ENCODE measurements at regions not wholly inside any gene's neighbourhood (a gene's known extent, or its start where the extent isn't known, plus 50 kb on each side); places are given as distances from the start of the nearest gene placed in this dataset.

GRCh38 chr21:27649323-27649722 lies 682.4 kb upstream of the ADAMTS5 start:
- H3K4me1 Mint-ChIP-seq: no peaks in the 10 kb centered on the region
- H3K9me3 Mint-ChIP-seq: peaks cover 4% of the 10 kb centered on the region
- H3K4me3 Mint-ChIP-seq: no peak overlapping the region
- H3K27me3 Mint-ChIP-seq: no peaks in the 10 kb centered on the region
- no peaks in the 10 kb centered on the region for H3K36me3 Mint-ChIP-seq
- no peak overlapping the region for H3K27ac Mint-ChIP-seq

DNA sequence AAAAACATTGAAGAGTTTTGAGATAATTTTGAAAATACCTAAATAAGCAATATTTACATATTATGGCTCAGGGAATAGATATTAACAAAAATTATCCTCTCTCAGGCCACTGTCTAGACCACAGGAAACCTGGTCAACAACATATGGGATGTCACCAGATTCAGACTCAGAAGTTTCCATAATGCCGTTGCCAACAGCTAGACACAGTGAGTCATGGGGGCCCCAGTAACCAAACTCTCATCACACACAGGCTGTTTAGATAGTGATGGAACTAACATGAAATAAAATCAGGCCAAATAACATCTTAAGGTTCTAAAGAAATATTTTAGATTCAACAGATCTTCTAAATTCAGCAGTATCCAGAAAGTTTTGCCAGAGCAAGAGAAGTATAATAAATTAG lies 681.7 kb upstream of the ADAMTS5 start:
- Mint-ChIP-seq H3K4me1 (no peaks in the 10 kb centered on the region), H3K9me3 (peaks cover 9% of the 10 kb centered on the region), H3K36me3 (no peaks in the 10 kb centered on the region), H3K4me3 (no peak overlapping the region), H3K27ac (no peak overlapping the region), H3K27me3 (no peaks in the 10 kb centered on the region)

DNA sequence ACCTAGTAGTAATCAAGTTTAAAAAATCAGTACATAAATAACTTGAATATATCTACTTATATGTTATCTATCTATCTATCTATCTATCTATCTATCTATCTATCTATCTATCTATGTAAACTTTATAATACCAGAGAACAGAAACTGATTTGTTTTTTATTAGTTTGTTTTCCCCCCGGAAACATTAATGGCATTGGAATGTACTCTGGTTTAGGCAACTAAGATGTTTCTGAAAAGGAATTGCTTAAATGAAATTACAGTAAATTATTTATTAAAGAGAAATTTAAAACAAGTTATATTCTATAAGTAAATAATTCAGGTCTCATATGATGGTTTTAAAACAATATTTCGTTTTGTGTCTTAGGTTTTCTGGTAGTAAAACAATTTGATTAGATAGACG lies 681.0 kb upstream of the ADAMTS5 start:
- H3K4me3 Mint-ChIP-seq: no peak overlapping the region
- no peak overlapping the region for H3K27ac Mint-ChIP-seq
- H3K4me1 Mint-ChIP-seq: no peaks in the 10 kb centered on the region
- H3K9me3 Mint-ChIP-seq: peaks cover 9% of the 10 kb centered on the region
- no peaks in the 10 kb centered on the region for H3K27me3 Mint-ChIP-seq
- no peaks in the 10 kb centered on the region for H3K36me3 Mint-ChIP-seq

DNA sequence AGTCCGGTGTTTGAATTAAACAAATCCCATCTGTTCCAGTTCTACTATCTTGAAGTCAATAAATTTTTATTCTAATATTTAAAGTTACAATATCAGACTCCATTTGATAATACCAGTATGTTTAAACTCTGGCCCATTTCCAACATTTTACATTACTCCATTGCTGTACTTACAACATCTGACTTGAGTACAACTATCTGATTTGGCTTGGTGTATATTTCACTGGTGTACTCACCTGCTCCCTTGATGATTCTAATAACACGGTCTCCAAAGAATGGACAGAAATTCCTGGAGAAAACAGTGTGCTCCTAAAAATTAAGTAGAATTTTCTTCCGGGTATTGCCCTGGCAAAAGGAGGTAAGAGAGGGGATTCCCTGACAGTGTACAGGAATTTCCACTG lies 680.5 kb upstream of the ADAMTS5 start:
- peaks cover 9% of the 10 kb centered on the region for H3K9me3 Mint-ChIP-seq
- no peak overlapping the region for H3K27ac Mint-ChIP-seq
- no peaks in the 10 kb centered on the region for H3K36me3 Mint-ChIP-seq
- H3K4me1 Mint-ChIP-seq: no peaks in the 10 kb centered on the region
- no peak overlapping the region for H3K4me3 Mint-ChIP-seq
- H3K27me3 Mint-ChIP-seq: no peaks in the 10 kb centered on the region

DNA sequence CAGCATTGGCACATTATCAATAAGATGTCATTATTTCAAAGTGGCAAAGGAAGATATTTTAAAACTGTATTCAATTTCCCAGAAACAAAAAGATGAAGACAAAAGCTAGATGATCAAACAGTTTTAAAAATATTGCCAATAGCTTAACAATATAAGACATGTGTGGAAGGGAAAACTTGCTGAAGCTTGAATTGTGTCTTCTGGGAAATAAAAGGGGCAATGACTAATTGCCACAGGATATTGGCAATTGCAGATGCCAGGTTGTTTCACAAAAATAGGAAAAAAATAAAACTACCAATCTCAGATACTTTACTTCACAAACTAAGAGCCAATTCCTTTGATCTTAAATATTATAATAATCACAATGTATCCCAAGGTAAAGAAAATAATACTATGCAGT lies 679.8 kb upstream of the ADAMTS5 start:
- Mint-ChIP-seq H3K36me3 (no peaks in the 10 kb centered on the region), H3K4me1 (no peaks in the 10 kb centered on the region), H3K9me3 (peaks cover 9% of the 10 kb centered on the region), H3K27me3 (no peaks in the 10 kb centered on the region), H3K4me3 (no peak overlapping the region), H3K27ac (no peak overlapping the region)

DNA sequence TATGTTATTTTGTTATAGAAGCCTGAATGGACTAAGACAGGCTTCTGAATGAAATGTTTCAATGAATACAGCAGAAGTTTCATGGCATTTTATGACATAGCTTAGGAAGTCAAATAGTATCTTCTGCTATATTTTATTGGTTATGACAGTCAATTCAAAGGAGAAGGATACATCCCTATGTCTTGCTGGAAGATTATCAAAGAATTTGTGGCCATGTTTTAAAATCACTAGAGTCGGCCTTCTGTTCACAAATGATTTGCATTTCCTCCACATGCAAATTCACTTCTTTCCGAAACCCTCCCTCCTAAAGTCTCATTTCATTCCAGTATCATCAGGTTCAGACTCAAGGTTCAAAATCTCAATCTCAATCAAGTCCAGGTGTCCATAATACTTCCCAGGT lies 679.2 kb upstream of the ADAMTS5 start:
- peaks cover 9% of the 10 kb centered on the region for H3K9me3 Mint-ChIP-seq
- H3K27ac Mint-ChIP-seq: no peak overlapping the region
- no peaks in the 10 kb centered on the region for H3K27me3 Mint-ChIP-seq
- no peaks in the 10 kb centered on the region for H3K4me1 Mint-ChIP-seq
- no peaks in the 10 kb centered on the region for H3K36me3 Mint-ChIP-seq
- no peak overlapping the region for H3K4me3 Mint-ChIP-seq

- Mint-ChIP-seq H3K4me1 (no peaks in the 10 kb centered on the region), H3K27ac (no peak overlapping the region), H3K4me3 (no peak overlapping the region), H3K9me3 (peaks cover 9% of the 10 kb centered on the region), H3K27me3 (no peaks in the 10 kb centered on the region), H3K36me3 (no peaks in the 10 kb centered on the region)
Observed at GRCh38 chr21:27645285-27645684, 678.4 kb upstream of the ADAMTS5 start.

DNA sequence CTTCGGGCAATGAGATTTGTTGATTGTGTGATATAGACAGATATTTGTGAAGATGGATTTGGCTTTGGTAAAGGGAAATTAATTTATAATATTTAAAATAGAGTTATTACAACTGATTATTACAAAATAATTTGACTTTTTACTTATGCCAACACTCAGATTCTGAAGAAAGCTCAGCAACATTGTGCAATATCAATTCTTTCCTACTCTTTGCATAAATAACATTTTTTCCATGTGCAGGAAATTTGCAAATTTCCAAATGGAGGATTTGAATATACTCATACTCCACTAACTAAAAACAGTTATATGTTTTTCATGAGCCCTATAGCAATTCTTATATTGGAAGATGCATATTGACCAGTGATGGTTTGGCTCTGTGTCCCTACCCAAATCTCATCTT lies 676.4 kb upstream of the ADAMTS5 start:
- Mint-ChIP-seq H3K27me3 (no peaks in the 10 kb centered on the region), H3K36me3 (no peaks in the 10 kb centered on the region), H3K4me3 (no peak overlapping the region), H3K4me1 (no peaks in the 10 kb centered on the region), H3K9me3 (peaks cover 13% of the 10 kb centered on the region), H3K27ac (no peak overlapping the region)

DNA sequence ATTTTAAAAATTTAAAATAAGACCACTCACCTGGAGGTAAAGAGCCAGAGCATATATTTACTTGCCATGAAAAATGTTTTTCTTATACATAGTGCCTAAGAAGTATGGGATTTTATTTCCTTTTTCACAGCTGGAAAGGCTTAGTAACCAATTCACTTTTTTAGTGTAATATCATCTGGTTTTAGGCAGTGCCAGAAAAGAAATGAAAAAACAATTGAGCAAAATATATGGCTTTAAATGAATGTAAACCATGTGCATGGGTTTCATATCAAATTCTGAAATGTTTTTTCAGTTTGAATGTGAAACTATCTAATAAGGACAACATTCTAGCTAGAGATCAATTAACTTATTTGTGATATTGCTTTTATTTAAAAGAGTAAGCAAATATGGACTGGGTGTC lies 672.4 kb upstream of the ADAMTS5 start:
- Mint-ChIP-seq H3K9me3 (peaks cover 19% of the 10 kb centered on the region), H3K27me3 (no peaks in the 10 kb centered on the region), H3K36me3 (no peaks in the 10 kb centered on the region), H3K4me3 (no peak overlapping the region), H3K4me1 (no peaks in the 10 kb centered on the region), H3K27ac (no peak overlapping the region)

DNA sequence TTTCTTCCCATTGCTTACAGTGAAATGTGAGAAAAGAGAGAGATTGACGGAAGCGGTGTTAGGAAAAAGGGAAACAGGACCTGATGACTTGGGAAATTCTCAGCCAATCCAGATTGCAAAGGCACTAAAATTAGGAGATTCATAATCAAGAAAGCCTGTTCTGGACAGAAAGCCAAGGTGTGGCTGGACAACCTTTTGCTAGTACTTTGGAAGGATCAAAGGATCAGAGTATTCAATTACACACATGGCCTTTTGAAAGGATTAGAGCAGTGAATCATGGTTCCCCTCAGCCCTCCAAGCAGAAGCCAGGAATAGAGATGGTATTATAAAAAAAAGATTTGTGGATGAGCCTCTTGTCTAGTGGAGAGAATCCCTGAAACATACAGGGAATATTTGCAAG lies 669.8 kb upstream of the ADAMTS5 start:
- Mint-ChIP-seq H3K36me3 (no peaks in the 10 kb centered on the region), H3K27ac (no peak overlapping the region), H3K4me1 (no peaks in the 10 kb centered on the region), H3K4me3 (no peak overlapping the region), H3K27me3 (no peaks in the 10 kb centered on the region), H3K9me3 (peaks cover 15% of the 10 kb centered on the region)

DNA sequence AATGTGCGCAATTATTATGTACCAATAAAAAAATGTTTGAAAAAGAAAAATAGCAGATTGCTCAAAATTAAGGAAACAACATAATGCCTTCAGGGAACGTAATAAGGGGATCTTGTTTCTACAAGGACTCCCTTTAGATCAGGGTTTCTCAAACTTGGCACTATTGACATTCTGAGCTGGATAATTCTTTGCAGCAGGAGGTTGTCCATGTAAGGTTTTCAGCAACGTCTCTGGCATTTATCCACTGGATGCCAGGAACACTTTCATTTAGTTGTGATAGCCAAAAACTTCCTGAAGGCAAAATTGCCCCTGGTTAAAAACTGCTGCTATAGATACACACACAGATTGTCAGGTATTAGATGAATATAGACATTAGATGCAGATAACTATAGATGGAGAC lies 666.7 kb upstream of the ADAMTS5 start:
- Mint-ChIP-seq H3K27ac (no peak overlapping the region), H3K27me3 (no peaks in the 10 kb centered on the region), H3K4me3 (no peak overlapping the region), H3K36me3 (no peaks in the 10 kb centered on the region), H3K4me1 (no peaks in the 10 kb centered on the region), H3K9me3 (peaks cover 14% of the 10 kb centered on the region)

DNA sequence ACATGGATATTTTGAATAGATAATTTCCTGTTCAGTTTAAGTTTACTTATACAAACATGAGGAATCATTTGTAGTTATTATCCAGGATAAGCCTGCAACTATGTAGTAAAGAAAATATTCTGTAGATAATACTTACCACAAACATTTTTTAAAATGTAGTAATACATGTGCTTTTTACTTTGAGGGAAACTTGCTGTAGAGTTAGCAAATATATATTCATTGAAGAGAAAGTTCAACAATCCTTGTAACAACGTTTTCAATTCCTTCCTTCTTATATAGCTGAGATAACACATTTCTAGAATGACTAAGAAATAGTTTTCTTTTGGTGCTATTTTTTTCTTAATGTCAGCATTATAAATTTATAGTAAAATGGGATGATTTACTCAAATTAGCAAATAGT lies 664.6 kb upstream of the ADAMTS5 start:
- Mint-ChIP-seq H3K36me3 (no peaks in the 10 kb centered on the region), H3K27ac (no peak overlapping the region)

DNA sequence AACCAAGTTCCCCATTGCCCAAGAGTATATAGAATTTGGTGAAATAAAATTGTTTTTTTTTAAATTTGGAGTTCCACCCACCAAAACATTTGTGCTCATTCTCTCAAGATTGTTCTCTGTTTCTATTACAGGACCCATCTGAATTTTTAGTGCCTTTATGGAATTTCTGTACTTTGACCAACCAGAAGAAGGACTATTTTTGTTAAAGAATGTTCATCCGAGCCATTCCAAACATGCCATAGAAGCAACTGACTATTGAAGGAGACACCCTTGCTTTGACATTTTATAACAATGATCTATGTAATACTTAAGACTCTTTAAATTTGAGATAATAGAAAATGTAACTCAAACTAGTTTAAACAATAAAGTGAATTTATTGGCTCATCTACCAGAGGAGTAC lies 655.7 kb upstream of the ADAMTS5 start:
- Mint-ChIP-seq H3K4me1 (no peaks in the 10 kb centered on the region), H3K27me3 (no peaks in the 10 kb centered on the region), H3K36me3 (no peaks in the 10 kb centered on the region), H3K9me3 (peaks cover 12% of the 10 kb centered on the region), H3K4me3 (no peak overlapping the region), H3K27ac (no peak overlapping the region)

More for the DNA sequence above, 664.6 kb upstream of the ADAMTS5 start:
- H3K27me3 Mint-ChIP-seq: no peaks in the 10 kb centered on the region
- H3K4me3 Mint-ChIP-seq: no peak overlapping the region
- no peaks in the 10 kb centered on the region for H3K4me1 Mint-ChIP-seq
- H3K9me3 Mint-ChIP-seq: peaks cover 10% of the 10 kb centered on the region

GRCh38 chr21:27614231-27614630 lies 647.3 kb upstream of the ADAMTS5 start:
- Mint-ChIP-seq H3K36me3 (no peaks in the 10 kb centered on the region), H3K27ac (no peak overlapping the region), H3K27me3 (no peaks in the 10 kb centered on the region), H3K4me1 (no peaks in the 10 kb centered on the region), H3K9me3 (peaks cover 17% of the 10 kb centered on the region), H3K4me3 (no peak overlapping the region)

DNA sequence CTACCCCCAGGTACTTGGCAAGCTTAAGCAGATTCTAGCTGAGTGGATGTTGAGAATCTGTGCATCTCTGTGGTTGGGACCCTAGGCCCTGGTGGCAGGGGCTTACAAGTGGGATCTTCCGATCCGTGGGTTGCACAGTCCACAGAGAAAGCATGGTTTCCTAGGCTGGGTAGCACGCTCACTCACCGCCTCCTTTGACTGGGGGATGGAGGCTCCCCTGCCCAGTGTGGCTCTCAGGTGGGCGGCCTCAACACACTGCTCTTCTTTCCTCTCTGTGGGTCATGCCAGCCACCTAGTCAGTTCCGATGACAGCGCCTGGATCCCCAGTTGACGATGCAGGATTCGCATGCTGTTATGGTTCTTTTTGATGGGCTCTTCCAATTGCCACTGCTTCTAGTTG lies 639.5 kb upstream of the ADAMTS5 start:
- no peaks in the 10 kb centered on the region for H3K4me1 Mint-ChIP-seq
- no peak overlapping the region for H3K27ac Mint-ChIP-seq
- no peaks in the 10 kb centered on the region for H3K36me3 Mint-ChIP-seq
- H3K27me3 Mint-ChIP-seq: no peaks in the 10 kb centered on the region
- no peaks in the 10 kb centered on the region for H3K9me3 Mint-ChIP-seq
- H3K4me3 Mint-ChIP-seq: no peak overlapping the region

DNA sequence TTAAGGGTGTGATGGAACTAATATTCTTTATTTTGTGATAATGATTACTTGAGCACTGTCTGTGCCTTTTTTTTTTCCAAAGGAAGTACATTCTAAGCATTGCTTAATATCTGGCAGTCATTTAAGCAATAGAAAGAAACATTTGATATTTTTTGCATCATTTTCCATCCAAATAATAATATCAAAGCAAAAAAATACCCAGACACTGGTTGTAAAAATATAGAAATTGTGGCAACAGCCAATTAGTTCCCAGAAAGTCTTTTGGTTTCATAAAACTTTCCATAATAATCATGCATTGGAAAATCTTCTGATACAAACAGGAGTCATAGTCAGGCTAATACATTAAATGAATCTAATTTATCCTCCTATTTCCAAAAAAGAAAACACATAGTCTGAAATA lies 629.3 kb upstream of the ADAMTS5 start:
- H3K36me3 Mint-ChIP-seq: no peaks in the 10 kb centered on the region
- no peak overlapping the region for H3K4me3 Mint-ChIP-seq
- H3K27me3 Mint-ChIP-seq: no peaks in the 10 kb centered on the region
- H3K9me3 Mint-ChIP-seq: no peaks in the 10 kb centered on the region
- no peaks in the 10 kb centered on the region for H3K4me1 Mint-ChIP-seq
- no peak overlapping the region for H3K27ac Mint-ChIP-seq

DNA sequence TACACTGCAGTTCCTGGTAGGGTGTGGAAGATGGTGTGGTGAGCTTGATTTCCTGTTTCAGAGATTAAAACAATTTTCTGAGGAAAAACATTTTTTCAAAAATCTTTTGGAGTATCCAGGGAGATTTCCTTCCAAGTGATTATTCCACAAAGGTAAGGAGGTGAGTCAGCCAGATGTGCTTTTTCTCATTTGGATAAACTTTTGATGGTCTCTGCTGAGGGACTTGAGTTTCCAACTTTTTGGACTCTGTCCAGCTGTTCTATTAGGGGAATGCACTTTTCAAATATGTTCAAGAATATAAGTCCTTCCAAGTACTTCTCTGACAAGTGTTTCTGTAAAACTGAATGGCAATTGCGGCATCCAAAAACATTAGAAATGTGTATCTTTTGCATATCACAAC lies 628.8 kb upstream of the ADAMTS5 start:
- Mint-ChIP-seq H3K4me1 (no peaks in the 10 kb centered on the region), H3K27ac (no peak overlapping the region), H3K9me3 (no peaks in the 10 kb centered on the region), H3K27me3 (no peaks in the 10 kb centered on the region), H3K36me3 (no peaks in the 10 kb centered on the region), H3K4me3 (no peak overlapping the region)

DNA sequence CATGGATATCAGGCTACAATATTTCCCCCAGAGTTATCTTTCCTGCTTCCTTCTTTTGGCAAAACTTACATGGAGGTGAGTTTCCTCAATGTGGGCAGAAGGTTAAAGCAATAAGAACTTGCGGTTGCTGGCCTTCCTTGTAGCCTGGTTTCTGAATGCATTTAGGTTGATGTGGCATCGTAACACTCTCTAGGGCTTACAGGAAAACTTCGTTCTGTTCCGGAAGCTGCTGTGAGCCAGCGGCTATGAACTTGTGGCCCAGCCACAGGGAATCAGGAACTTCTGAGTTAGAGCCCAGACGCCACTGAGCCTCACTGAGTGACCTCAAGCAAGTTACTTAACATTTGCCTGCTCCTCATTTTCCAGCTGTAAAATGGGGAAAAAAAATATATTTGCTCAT lies 623.4 kb upstream of the ADAMTS5 start:
- Mint-ChIP-seq H3K36me3 (no peaks in the 10 kb centered on the region), H3K4me1 (no peaks in the 10 kb centered on the region), H3K27me3 (no peaks in the 10 kb centered on the region), H3K27ac (no peak overlapping the region), H3K4me3 (no peak overlapping the region), H3K9me3 (no peaks in the 10 kb centered on the region)

Measured in activated naive CD4-positive, alpha-beta T cell treated with anti-CD3 and anti-CD28 coated beads, Interleukin-2, amount 50 U/mL, for 24 hours (primary cell).